Activated CD8-positive, alpha-beta T cell treated with anti-CD3 and anti-CD28 coated beads, Interleukin-2, amount 10 ng/mL, durations not matched to agents 7 days and 5 days (primary cell): ENCODE measurements at regions not wholly inside any gene's neighbourhood (a gene's known extent, or its start where the extent isn't known, plus 50 kb on each side); places are given as distances from the start of the nearest gene placed in this dataset.
"Not testable (repeated sequence)": the region's sequence is repeated elsewhere in the genome, so short reads cannot be mapped to it uniquely, and the experiment has no call there.

Source experiments
- ATAC-seq: fragments of 150-1000 bp; cut with Tn5 transposase; one replicate; pipeline ENCODE4 v1.10.0; 2021; ENCODE audit warnings: moderate library complexity
- CTCF ChIA-PET: fragments of 350-600 bp; sonication (Branson Sonifier 250); formaldehyde crosslinking; loops from one replicate; lab custom pipeline; 2021; ENCODE audit warnings: antibody characterized with exemption; lab: Charles Lee
- POLR2A ChIA-PET: fragments of 350-600 bp; sonication (Branson Sonifier 250); formaldehyde crosslinking; loops from one replicate; lab custom pipeline; 2021; ENCODE audit warnings: antibody characterized with exemption; lab: Charles Lee
- DNase-seq: peaks from one replicate; pipeline ENCODE4 v3.0.0-alpha.2; 2020
- H3K27ac Mint-ChIP-seq: one replicate; pipeline ENCODE4 v1.8.0; 2021; ENCODE audit warnings: mild to moderate bottlenecking, mixed read lengths
- H3K27me3 Mint-ChIP-seq: one replicate; pipeline ENCODE4 v1.8.0; 2021; ENCODE audit warnings: low read depth, mixed read lengths
- H3K36me3 Mint-ChIP-seq: one replicate; pipeline ENCODE4 v1.8.0; 2021; ENCODE audit warnings: low read depth, mixed read lengths
- H3K4me1 Mint-ChIP-seq: one replicate; pipeline ENCODE4 v1.8.0; 2021; ENCODE audit warnings: low read depth, mixed read lengths
- H3K4me3 Mint-ChIP-seq: one replicate; pipeline ENCODE4 v1.8.0; 2021; ENCODE audit warnings: mild to moderate bottlenecking, mixed read lengths
- H3K9me3 Mint-ChIP-seq: one replicate; pipeline ENCODE4 v1.8.0; 2022; ENCODE audit warnings: mixed read lengths; ENCODE audit not compliant: insufficient read depth

- H3K36me3 Mint-ChIP-seq, POLR2A ChIA-PET, H3K27me3 Mint-ChIP-seq, H3K4me1 Mint-ChIP-seq, ATAC-seq, DNase-seq, H3K9me3 Mint-ChIP-seq, H3K4me3 Mint-ChIP-seq: not testable (repeated sequence)
- peak overlapping the region; percentile 47 for H3K27ac Mint-ChIP-seq
- CTCF ChIA-PET, result interaction anchor here (1.2 kb wide), 1 partner anchor 10 kb away, joined by 3 read pairs; no protein-coding TSS in a partner anchor
Observed at GRCh38 chr5:91479376-91479775, 96.3 kb upstream of the ARRDC3 start.

- Mint-ChIP-seq H3K27ac (no peak overlapping the region), H3K27me3 (no peaks in the 10 kb centered on the region), H3K9me3 (no peaks in the 10 kb centered on the region), H3K36me3 (no peaks in the 10 kb centered on the region), H3K4me1 (peaks cover 5% of the 10 kb centered on the region), H3K4me3 (no peak overlapping the region)
- ChIA-PET CTCF (no interaction called here), POLR2A (no interaction called here)
- no peak for ATAC-seq
- DNase-seq, result no peak
Observed at GRCh38 chr5:91478096-91478495, 95.0 kb upstream of the ARRDC3 start.

GRCh38 chr5:91477408-91477807 lies 94.3 kb upstream of the ARRDC3 start:
- ATAC-seq (no peak), DNase-seq (no peak)
- Mint-ChIP-seq H3K4me1 (peaks cover 5% of the 10 kb centered on the region), H3K4me3 (no peak overlapping the region), H3K9me3 (no peaks in the 10 kb centered on the region), H3K27ac (no peak overlapping the region), H3K36me3 (no peaks in the 10 kb centered on the region), H3K27me3 (no peaks in the 10 kb centered on the region)
- CTCF ChIA-PET, result no interaction called here
- POLR2A ChIA-PET, result no interaction called here

GRCh38 chr5:91474201-91474600 lies 91.1 kb upstream of the ARRDC3 start:
- Mint-ChIP-seq H3K4me3 (no peak overlapping the region), H3K36me3 (no peaks in the 10 kb centered on the region), H3K27me3 (no peaks in the 10 kb centered on the region), H3K4me1 (peaks cover 3% of the 10 kb centered on the region), H3K9me3 (no peaks in the 10 kb centered on the region), H3K27ac (no peak overlapping the region)
- DNase-seq (no peak), ATAC-seq (no peak)
- ChIA-PET POLR2A (no interaction called here), CTCF (no interaction called here)

DNA sequence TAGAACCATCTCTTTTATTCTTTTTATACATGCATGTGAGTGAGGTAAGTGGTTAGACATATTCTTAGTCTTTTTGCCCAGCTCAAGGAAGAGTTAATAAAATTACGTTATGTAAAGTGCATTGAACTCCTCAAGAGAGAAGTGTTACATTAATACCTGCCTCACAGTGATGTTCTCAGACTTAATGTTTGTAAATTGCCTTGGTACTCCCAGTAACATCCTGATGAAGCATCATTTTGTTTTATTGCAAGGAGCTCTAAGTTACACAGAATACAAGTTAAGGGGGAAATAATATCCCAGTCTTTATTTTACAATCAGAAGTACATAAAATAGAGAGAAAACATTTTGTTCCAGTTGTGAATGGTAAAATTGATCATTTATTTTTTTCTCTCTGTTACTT lies 89.5 kb upstream of the ARRDC3 start:
- Mint-ChIP-seq H3K27me3 (no peaks in the 10 kb centered on the region), H3K27ac (no peak overlapping the region), H3K9me3 (no peaks in the 10 kb centered on the region), H3K4me3 (no peak overlapping the region), H3K4me1 (peaks cover 9% of the 10 kb centered on the region), H3K36me3 (no peaks in the 10 kb centered on the region)
- ATAC-seq (no peak), DNase-seq (no peak)
- POLR2A ChIA-PET, result no interaction called here
- CTCF ChIA-PET, result no interaction called here

DNA sequence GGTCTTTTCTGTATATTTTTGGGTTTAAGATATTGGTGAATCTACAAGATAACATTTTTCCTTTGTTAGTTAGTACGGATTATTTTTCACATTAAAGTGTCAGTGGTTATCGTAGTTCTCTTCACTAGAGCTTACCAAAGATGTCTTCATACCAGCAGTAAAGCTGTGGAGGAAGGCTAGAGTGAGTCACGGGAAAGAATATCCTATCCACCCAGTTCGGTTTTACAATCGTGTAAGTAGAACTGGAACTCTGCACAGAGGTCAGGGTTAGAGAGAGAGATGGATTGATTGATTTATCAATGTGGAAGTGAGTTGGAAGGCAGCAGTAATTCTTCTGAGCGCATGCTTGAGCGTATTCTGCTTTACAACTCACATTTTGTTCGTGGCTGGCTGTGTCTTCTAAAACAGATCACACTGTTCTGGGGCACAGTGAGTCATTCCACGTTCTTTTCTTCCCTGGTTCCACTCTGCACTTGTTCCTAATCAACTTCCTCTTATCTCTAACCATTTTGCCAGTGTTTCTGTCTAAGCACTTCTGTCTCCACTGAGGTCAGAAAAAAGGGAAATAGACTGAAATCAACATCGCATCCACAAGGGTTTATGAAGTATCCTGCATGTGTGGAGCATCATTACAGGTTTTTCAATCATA lies 86.5 kb upstream of the ARRDC3 start:
- no peak for ATAC-seq
- H3K27ac Mint-ChIP-seq, result no peak overlapping the region
- H3K27me3 Mint-ChIP-seq, result no peaks in the 10 kb centered on the region
- no peak for DNase-seq
- no peaks in the 10 kb centered on the region for H3K9me3 Mint-ChIP-seq
- POLR2A ChIA-PET, result no interaction called here
- CTCF ChIA-PET, result no interaction called here
- H3K4me3 Mint-ChIP-seq, result no peak overlapping the region
- H3K36me3 Mint-ChIP-seq, result no peaks in the 10 kb centered on the region
- H3K4me1 Mint-ChIP-seq, result peaks cover 9% of the 10 kb centered on the region

DNA sequence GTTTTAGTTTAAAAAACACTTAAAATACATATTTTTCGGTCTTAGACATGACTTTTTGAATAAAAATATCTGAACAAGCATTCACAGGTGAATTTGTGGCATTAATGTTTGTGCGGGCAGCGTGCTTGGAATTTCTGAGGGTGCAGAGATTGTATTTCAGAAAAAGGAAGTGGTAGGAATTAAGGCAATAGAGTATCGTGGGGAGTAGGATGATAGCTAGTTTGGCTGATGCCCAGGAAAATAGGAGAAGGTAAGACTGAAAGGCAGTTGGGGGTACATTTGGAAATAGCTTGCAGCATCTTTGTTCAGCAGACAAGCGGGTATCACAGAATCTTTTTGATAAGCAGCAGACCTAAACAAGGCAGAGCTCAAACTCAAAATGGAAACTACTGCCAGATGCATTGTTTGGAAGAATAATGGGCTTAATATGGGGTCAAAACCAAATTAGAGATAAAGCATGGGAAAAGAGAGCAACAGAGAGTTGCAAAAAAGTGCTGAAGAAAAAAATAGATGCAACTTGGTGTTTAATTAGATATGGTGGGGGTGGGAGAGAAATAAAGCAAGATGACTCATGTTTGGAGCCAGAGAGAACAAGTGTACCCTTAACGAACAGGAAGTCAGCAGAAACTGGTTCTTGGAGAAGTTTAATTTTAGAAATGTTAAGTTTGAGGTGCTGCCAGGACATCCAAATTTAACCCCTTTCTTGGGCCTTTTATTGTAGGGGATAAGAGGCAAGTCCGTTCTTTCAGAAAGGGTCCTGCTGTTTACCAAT lies 85.7 kb upstream of the ARRDC3 start:
- Mint-ChIP-seq H3K27me3 (no peaks in the 10 kb centered on the region), H3K4me1 (peaks cover 9% of the 10 kb centered on the region)
- POLR2A ChIA-PET, result no interaction called here

GRCh38 chr5:91464886-91465646 lies 81.9 kb upstream of the ARRDC3 start:
- no peak overlapping the region for H3K4me3 Mint-ChIP-seq
- peaks cover 9% of the 10 kb centered on the region for H3K4me1 Mint-ChIP-seq
- ATAC-seq, result no peak
- ChIA-PET CTCF (no interaction called here), POLR2A (no interaction called here)
- H3K27ac Mint-ChIP-seq, result no peak overlapping the region
- DNase-seq, result no peak
- H3K9me3 Mint-ChIP-seq, result no peaks in the 10 kb centered on the region
- H3K27me3 Mint-ChIP-seq, result no peaks in the 10 kb centered on the region
- H3K36me3 Mint-ChIP-seq, result no peaks in the 10 kb centered on the region

More for the DNA sequence above, 85.7 kb upstream of the ARRDC3 start:
- CTCF ChIA-PET, result no interaction called here
- H3K9me3 Mint-ChIP-seq, result no peaks in the 10 kb centered on the region
- H3K27ac Mint-ChIP-seq, result no peak overlapping the region
- H3K36me3 Mint-ChIP-seq, result no peaks in the 10 kb centered on the region
- no peak for ATAC-seq
- no peak overlapping the region for H3K4me3 Mint-ChIP-seq
- no peak for DNase-seq

DNA sequence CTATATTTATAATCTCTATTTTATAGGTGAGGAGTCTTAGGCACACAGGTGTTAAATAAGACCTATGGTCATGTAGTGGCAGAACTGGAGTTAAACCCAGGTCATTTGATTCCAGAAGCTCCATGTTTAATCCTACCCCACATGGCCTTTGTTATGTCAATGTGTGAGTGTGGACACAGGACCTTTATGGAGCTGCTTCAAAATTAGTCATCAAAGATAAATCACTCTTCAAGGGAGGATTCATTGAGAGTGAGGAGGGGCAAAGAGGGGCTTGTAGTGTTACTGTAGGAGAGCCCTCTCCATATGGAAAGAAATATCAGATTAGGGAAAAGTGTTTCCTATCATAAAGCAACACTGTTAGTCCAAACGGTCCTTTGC lies 74.6 kb upstream of the ARRDC3 start:
- POLR2A ChIA-PET, result no interaction called here
- no peak overlapping the region for H3K27ac Mint-ChIP-seq

DNA sequence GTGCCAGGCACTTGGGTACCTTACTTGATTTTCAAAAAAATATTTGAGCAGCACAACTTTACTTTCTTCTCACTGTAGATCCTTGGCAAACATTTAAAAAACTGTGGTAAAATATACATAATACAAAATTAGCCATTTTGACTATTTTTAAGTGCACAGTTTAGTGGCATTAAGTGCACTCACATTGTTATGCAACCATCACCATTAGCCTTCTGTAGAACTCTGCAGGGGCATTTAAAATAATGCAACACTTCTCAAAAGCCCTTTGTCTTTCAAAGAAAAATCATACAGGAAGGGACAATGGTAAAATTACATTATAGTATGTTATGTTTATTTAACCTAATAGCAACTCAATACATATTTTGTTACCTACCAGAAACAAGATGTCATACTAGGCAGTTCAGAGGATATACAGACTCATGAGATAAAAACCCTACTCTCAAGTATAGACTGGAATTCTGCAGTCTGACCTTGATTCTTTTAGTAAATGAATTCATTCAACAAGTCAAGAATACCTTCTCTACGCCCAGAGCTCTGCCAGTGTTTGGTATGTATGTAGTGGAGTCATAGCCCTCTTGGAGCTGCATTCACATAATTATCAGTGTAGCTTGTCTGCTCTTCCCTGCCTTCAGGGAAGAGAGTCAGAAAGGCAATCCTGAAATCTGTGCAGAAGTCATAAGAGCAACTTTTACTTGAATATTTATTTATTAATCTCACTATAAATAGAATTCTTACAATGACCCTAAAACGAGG lies 74.0 kb upstream of the ARRDC3 start:
- POLR2A ChIA-PET, result no interaction called here

More for the DNA sequence above, 74.6 kb upstream of the ARRDC3 start:
- Mint-ChIP-seq H3K36me3 (no peaks in the 10 kb centered on the region), H3K9me3 (no peaks in the 10 kb centered on the region), H3K4me3 (no peak overlapping the region), H3K27me3 (no peaks in the 10 kb centered on the region), H3K4me1 (no peaks in the 10 kb centered on the region)
- ATAC-seq, result no peak
- CTCF ChIA-PET, result no interaction called here
- no peak for DNase-seq

DNA sequence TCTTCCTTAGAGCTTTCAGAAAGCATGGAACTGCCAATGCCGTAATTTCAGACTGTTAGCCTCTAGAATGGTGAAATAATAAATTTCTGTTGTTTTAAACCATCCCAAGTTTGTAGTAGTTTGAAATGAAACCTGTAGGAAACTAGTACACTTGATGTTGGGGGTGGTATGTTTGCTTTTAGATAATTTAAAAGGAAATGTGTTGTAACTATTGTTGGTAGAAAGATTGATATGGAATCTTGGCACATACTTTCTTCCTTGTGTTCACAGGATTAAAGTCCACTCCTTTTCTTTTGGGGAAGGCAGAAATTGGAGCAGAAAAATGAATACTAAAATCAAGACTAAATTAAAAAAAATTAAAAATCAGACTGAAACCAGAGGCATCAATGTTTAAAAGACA lies 66.0 kb upstream of the ARRDC3 start:
- Mint-ChIP-seq H3K4me1 (no peaks in the 10 kb centered on the region), H3K27me3 (no peaks in the 10 kb centered on the region), H3K36me3 (no peaks in the 10 kb centered on the region), H3K27ac (no peak overlapping the region), H3K4me3 (no peak overlapping the region), H3K9me3 (no peaks in the 10 kb centered on the region)
- DNase-seq (no peak), ATAC-seq (no peak)
- CTCF ChIA-PET, result no interaction called here
- POLR2A ChIA-PET, result no interaction called here

More for the DNA sequence above, 74.0 kb upstream of the ARRDC3 start:
- Mint-ChIP-seq H3K4me1 (no peaks in the 10 kb centered on the region), H3K36me3 (no peaks in the 10 kb centered on the region), H3K9me3 (no peaks in the 10 kb centered on the region), H3K27ac (no peak overlapping the region), H3K27me3 (no peaks in the 10 kb centered on the region), H3K4me3 (no peak overlapping the region)
- ATAC-seq (no peak), DNase-seq (no peak)
- CTCF ChIA-PET, result no interaction called here
